ENCODE measurements at regions not wholly inside any gene's neighbourhood (a gene's known extent, or its start where the extent isn't known, plus 50 kb on each side); places are given as distances from the start of the nearest gene placed in this dataset.

GRCh38 chr12:84561351-84561750 lies 351.2 kb downstream of the SLC6A15 start:
- no peak for TF ChIP-seq TAF1 (IDR thresholded peaks at IDR 0.05; ENCODE audit: borderline replicate concordance, insufficient read depth, low read length)
- TF ChIP-seq POLR2AphosphoS5 (IDR thresholded peaks at IDR 0.05; ENCODE audit: low read depth, low read length): no peak
- TF ChIP-seq FOXP2 (optimal IDR thresholded peaks at IDR 0.05; ENCODE audit: borderline replicate concordance, extremely low read depth, extremely low read length, insufficient read depth): no peak
- no peak for TF ChIP-seq SIN3A (IDR thresholded peaks at IDR 0.05; ENCODE audit: borderline replicate concordance, insufficient read depth, low read length)
- no peak for TF ChIP-seq REST (IDR thresholded peaks at IDR 0.05; ENCODE audit: insufficient read depth in 1 of 2, low read depth in 2 of 2, low read length in 2 of 2)

GRCh38 chr12:84554199-84554723 lies 358.3 kb downstream of the SLC6A15 start:
- TF ChIP-seq POLR2AphosphoS5 (IDR thresholded peaks at IDR 0.05; ENCODE audit: low read depth, low read length): no peak
- TF ChIP-seq FOXP2 (optimal IDR thresholded peaks at IDR 0.05; ENCODE audit: borderline replicate concordance, extremely low read depth, extremely low read length, insufficient read depth): no peak
- TF ChIP-seq REST (IDR thresholded peaks at IDR 0.05; ENCODE audit: insufficient read depth in 1 of 2, low read depth in 2 of 2, low read length in 2 of 2): no peak
- TF ChIP-seq TAF1 (IDR thresholded peaks at IDR 0.05; ENCODE audit: borderline replicate concordance, insufficient read depth, low read length): no peak
- TF ChIP-seq SIN3A (IDR thresholded peaks at IDR 0.05; ENCODE audit: borderline replicate concordance, insufficient read depth, low read length): no peak

GRCh38 chr12:84553331-84554117 lies 359.1 kb downstream of the SLC6A15 start:
- TF ChIP-seq FOXP2 (optimal IDR thresholded peaks at IDR 0.05; ENCODE audit: borderline replicate concordance, extremely low read depth, extremely low read length, insufficient read depth) (no peak), REST (IDR thresholded peaks at IDR 0.05; ENCODE audit: insufficient read depth in 1 of 2, low read depth in 2 of 2, low read length in 2 of 2) (no peak), TAF1 (IDR thresholded peaks at IDR 0.05; ENCODE audit: borderline replicate concordance, insufficient read depth, low read length) (no peak), POLR2AphosphoS5 (IDR thresholded peaks at IDR 0.05; ENCODE audit: low read depth, low read length) (no peak), SIN3A (IDR thresholded peaks at IDR 0.05; ENCODE audit: borderline replicate concordance, insufficient read depth, low read length) (no peak)

- TF ChIP-seq FOXP2 (optimal IDR thresholded peaks at IDR 0.05; ENCODE audit: borderline replicate concordance, extremely low read depth, extremely low read length, insufficient read depth) (no peak), POLR2AphosphoS5 (IDR thresholded peaks at IDR 0.05; ENCODE audit: low read depth, low read length) (no peak), TAF1 (IDR thresholded peaks at IDR 0.05; ENCODE audit: borderline replicate concordance, insufficient read depth, low read length) (no peak), REST (IDR thresholded peaks at IDR 0.05; ENCODE audit: insufficient read depth in 1 of 2, low read depth in 2 of 2, low read length in 2 of 2) (no peak), SIN3A (IDR thresholded peaks at IDR 0.05; ENCODE audit: borderline replicate concordance, insufficient read depth, low read length) (no peak)
These were observed 361.2 kb downstream of the SLC6A15 start for GRCh38 chr12:84551373-84551772.

Data from PFSK-1 (cell line).